HCT116 (cell line): ENCODE measurements at regions not wholly inside any gene's neighbourhood (a gene's known extent, or its start where the extent isn't known, plus 50 kb on each side); places are given as distances from the start of the nearest gene placed in this dataset.

Experiments used
- ATAC-seq: fragments of 200-7000 bp; cut with Tn5 transposase; 2 replicates; pipeline ENCODE4 v1.9.1; 2020; ENCODE audit warnings: mild to moderate bottlenecking, moderate library complexity
- BruUV-seq: library from RNA; stranded (reverse); fragments of 400-500 nt; replicated peaks from 2 replicates; lab custom pipeline; 2021; lab: Mats Ljungman, UMichigan
- CTCF ChIA-PET: fragments of 300-600 bp; sonication (Branson Sonifier 250); formaldehyde crosslinking; loops from one replicate; lab custom pipeline; 2021; ENCODE audit warnings: antibody characterized with exemption; lab: Charles Lee
- POLR2A ChIA-PET: fragments of 300-600, 350-600 bp; sonication (Branson Sonifier 250); formaldehyde crosslinking; loops from one replicate; lab custom pipeline; 2021; ENCODE audit warnings: antibody characterized with exemption; lab: Charles Lee
- RAD21 ChIA-PET, 2 experiments: fragments of 300-600 bp; sonication (Branson Sonifier 250); formaldehyde crosslinking; loops; one replicate each; lab custom pipeline; 2023; ENCODE audit warnings: low total read pairs in 2 of 2; ENCODE audit not compliant: uncharacterized antibody in 2 of 2, unreplicated experiment in 2 of 2, low non-redundant PET in 1 of 2; lab: Charles Lee
- DNase-seq: peaks from one replicate; pipeline ENCODE4 v3.0.0-alpha.2; 2010; ENCODE audit warnings: low read depth, low spot score
- H2AFZ ChIP-seq: fragments of 200-600 bp; shearing (Covaris generic), sonication (generic); 2 replicates; pipeline ENCODE4 v1.6.1; 2017; ENCODE audit warnings: low read depth, mixed run types, mixed read lengths, antibody characterized with exemption, low read length; ENCODE audit not compliant: poor library complexity, severe bottlenecking
- H3K27ac ChIP-seq: 2 replicates; pipeline ENCODE4 v1.5.1; 2012; ENCODE audit warnings: low read depth, low read length
- H3K27me3 ChIP-seq: fragments of 200-600 bp; sonication (generic); 2 replicates; pipeline ENCODE4 v1.6.1; 2016; ENCODE audit warnings: mixed run types, low read length, mixed read lengths; ENCODE audit not compliant: insufficient read depth
- H3K36me3 ChIP-seq, 2 experiments: fragments of 200-500 bp in 1 of 2; fragments of 200-600 bp in 1 of 2; sonication (Bioruptor generic) in 1 of 2; sonication (generic) in 1 of 2; 2 replicates each; pipeline versions ENCODE4 v1.5.1 to v1.6.1; 2014 to 2016; ENCODE audit warnings: low read length in 2 of 2, inconsistent platforms in 1 of 2, mixed read lengths in 1 of 2, mixed run types in 1 of 2; ENCODE audit not compliant: insufficient read depth in 2 of 2, control insufficient read depth in 1 of 2
- H3K4me1 ChIP-seq, 2 experiments: fragments of 200-600 bp in 1 of 2; sonication (generic) in 1 of 2; 2 replicates each; pipeline versions ENCODE4 v1.5.1 to v1.6.1; 2012 to 2017; ENCODE audit warnings: low read length in 2 of 2, inconsistent platforms in 1 of 2, mild to moderate bottlenecking in 1 of 2, mixed read lengths in 1 of 2, mixed run types in 1 of 2, moderate library complexity in 1 of 2; ENCODE audit not compliant: insufficient read depth in 2 of 2, control insufficient read depth in 1 of 2
- H3K4me2 ChIP-seq: fragments of 200-600 bp; sonication (generic); 2 replicates; pipeline ENCODE4 v1.6.1; 2017; ENCODE audit warnings: mixed run types, low read length, mixed read lengths
- H3K4me3 ChIP-seq, 2 experiments: fragments of 200-600 bp in 1 of 2; sonication (generic) in 1 of 2; replicated peaks in 1 of 2; 2 replicates each; pipeline ENCODE4 v1.5.1; 2011 to 2016; ENCODE audit warnings: low read length in 2 of 2, control low read depth in 1 of 2, low read depth in 1 of 2, mild to moderate bottlenecking in 1 of 2, mixed read lengths in 1 of 2, mixed run types in 1 of 2
- H3K79me2 ChIP-seq: fragments of 200-600 bp; sonication (generic); 2 replicates; pipeline ENCODE4 v1.6.1; 2017; ENCODE audit warnings: mild to moderate bottlenecking, mixed run types, low read length, moderate library complexity, mixed read lengths; ENCODE audit not compliant: insufficient read depth
- H3K9ac ChIP-seq: fragments of 200-600 bp; sonication (generic); 2 replicates; pipeline ENCODE4 v1.6.1; 2016; ENCODE audit warnings: low read length, mixed read lengths
- H3K9me2 ChIP-seq: fragments of 200-600 bp; sonication (generic), shearing (Covaris generic); 2 replicates; pipeline ENCODE4 v1.6.1; 2017; ENCODE audit warnings: mixed run types, mild to moderate bottlenecking, moderate library complexity; ENCODE audit not compliant: insufficient read depth
- H3K9me3 ChIP-seq, 2 experiments: fragments of 200-500 bp in 1 of 2; fragments of 200-600 bp in 1 of 2; sonication (Bioruptor generic) in 1 of 2; sonication (generic) in 1 of 2; 2 replicates each; pipeline ENCODE4 v1.6.1; 2014 to 2017; ENCODE audit warnings: low read length in 2 of 2, mixed read lengths in 2 of 2, inconsistent platforms in 1 of 2, low read depth in 1 of 2, mild to moderate bottlenecking in 1 of 2, mixed run types in 1 of 2, moderate library complexity in 1 of 2; ENCODE audit not compliant: control insufficient read depth in 1 of 2, insufficient read depth in 1 of 2
- H4K20me1 ChIP-seq: fragments of 200-600 bp; sonication (generic), shearing (Covaris generic); 2 replicates; pipeline ENCODE4 v1.6.1; 2017; ENCODE audit warnings: mixed run types, mild to moderate bottlenecking, moderate library complexity; ENCODE audit not compliant: insufficient read depth
- CEBPB ChIP-seq: IDR thresholded peaks from 2 replicates; pipeline ENCODE4 v1.6.1; 2012; ENCODE audit warnings: low read depth
- EGR1 ChIP-seq: IDR thresholded peaks from 2 replicates; pipeline ENCODE4 v1.6.1; 2012; ENCODE audit warnings: low read depth
- EZH2 ChIP-seq: fragments of 200-600 bp; sonication (generic); IDR thresholded peaks from 2 replicates; pipeline ENCODE4 v1.6.1; 2017; ENCODE audit warnings: antibody characterized with exemption, mixed run types
- EZH2phosphoT487 ChIP-seq: fragments of 200-600 bp; IDR thresholded peaks from 2 replicates; pipeline ENCODE4 v1.6.1; 2018; ENCODE audit warnings: antibody characterized with exemption, borderline replicate concordance
- FOSL1 ChIP-seq: IDR thresholded peaks from 2 replicates; pipeline ENCODE4 v1.6.1; 2012; ENCODE audit warnings: low read depth
- JUND ChIP-seq: IDR thresholded peaks from 2 replicates; pipeline ENCODE4 v1.6.1; 2012
- RAD21 ChIP-seq: IDR thresholded peaks from 2 replicates; pipeline ENCODE4 v1.6.1; 2012; ENCODE audit warnings: low read depth, mild to moderate bottlenecking
- TCF7L2 ChIP-seq: IDR thresholded peaks from 2 replicates; pipeline ENCODE4 v1.7.0; 2011; ENCODE audit warnings: borderline replicate concordance, inconsistent platforms; ENCODE audit not compliant: insufficient read depth, insufficient read length; ENCODE audit errors: extremely low read depth
- ZFX ChIP-seq: fragments of 450-650 bp; IDR thresholded peaks from 2 replicates; pipeline ENCODE4 v1.6.1; 2017
- ZNF274 ChIP-seq: fragments of 200-500 bp; sonication (Bioruptor generic); IDR thresholded peaks from 2 replicates; pipeline ENCODE4 v1.6.1; 2014; ENCODE audit warnings: mild to moderate bottlenecking, low read depth, low read length, inconsistent platforms
- intact Hi-C: fragments of 100-400 bp; cut with micrococcal nuclease; formaldehyde crosslinking; loops from 2 replicates; pipeline ENCODE4 v1.10.0; 2022
- TF ChIP-seq, protein P1 (sequence below): IDR thresholded peaks from 2 replicates; pipeline ENCODE4 v1.6.1; 2012

DNA sequence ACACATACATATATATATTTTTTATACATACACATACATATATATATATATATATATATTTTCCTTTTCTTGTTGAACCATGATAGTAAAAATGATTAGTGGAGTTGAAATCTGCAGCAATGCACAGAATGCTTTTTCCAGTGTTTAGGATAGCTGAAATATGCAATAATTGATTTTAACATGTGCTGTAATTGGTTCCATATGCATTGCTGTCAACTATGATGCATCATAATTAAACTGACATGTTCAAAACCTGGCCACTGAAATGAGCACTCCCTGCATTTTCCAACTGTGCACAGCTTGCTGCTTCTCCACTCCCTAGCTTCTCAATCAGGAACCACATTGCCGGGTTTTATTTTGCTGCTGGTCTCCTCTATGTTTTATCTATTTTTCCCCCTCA is 358.3 kb downstream of the PAX1 start:
- no peak overlapping the region for H3K27ac ChIP-seq
- no TSS peak for BruUV-seq
- no peaks in the 10 kb centered on the region for H3K9me2 ChIP-seq
- intact Hi-C loops: no loop called here
- POLR2A ChIA-PET: no interaction called here
- TF ChIP-seq RAD21 (no peak), EGR1 (no peak)
- H3K9me3 ChIP-seq: peaks cover 6 to 21% of the 10 kb centered on the region in 2 experiments; a peak in 2 of 4 replicates
- ATAC-seq (no peak), DNase-seq (no peak)
- no peak overlapping the region for H2AFZ ChIP-seq
- no peaks in the 10 kb centered on the region for H3K79me2 ChIP-seq
- H3K9ac ChIP-seq: no peak overlapping the region
- no peaks in the 10 kb centered on the region for H3K36me3 ChIP-seq
- RAD21 ChIA-PET: no interaction called here
- H3K4me1 ChIP-seq: no peaks in the 10 kb centered on the region
- no peaks in the 10 kb centered on the region for H4K20me1 ChIP-seq
- H3K27me3 ChIP-seq: no peaks in the 10 kb centered on the region
- no peak overlapping the region for H3K4me2 ChIP-seq
- CTCF ChIA-PET: no interaction called here
- H3K4me3 ChIP-seq: no peak overlapping the region

DNA sequence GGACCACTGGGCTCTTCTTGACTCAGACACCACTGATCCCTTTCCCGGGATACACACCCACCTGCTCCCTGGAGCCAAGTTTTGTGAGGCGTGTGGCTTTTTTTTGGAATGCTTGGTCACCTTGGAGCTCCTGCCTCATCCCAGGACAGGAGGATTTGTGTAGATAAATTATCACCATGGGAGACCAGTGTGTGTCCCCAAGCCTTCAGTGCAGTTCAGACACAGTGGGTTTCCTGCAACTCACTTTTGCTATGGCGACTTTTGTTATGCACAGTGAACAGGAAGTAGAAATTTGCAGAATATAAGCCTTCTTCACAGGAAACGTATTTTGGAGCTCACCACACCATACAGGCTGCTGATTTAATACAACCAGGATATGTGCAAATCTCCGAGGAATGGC is 357.4 kb downstream of the PAX1 start:
- H3K4me3 ChIP-seq: no peak overlapping the region
- no peaks in the 10 kb centered on the region for H3K27me3 ChIP-seq
- no peaks in the 10 kb centered on the region for H3K79me2 ChIP-seq
- no TSS peak for BruUV-seq
- no peak overlapping the region for H3K9ac ChIP-seq
- no peaks in the 10 kb centered on the region for H4K20me1 ChIP-seq
- DNase-seq: no peak
- TF ChIP-seq ZFX (no peak), JUND (no peak), FOSL1 (no peak), EGR1 (no peak), CEBPB (no peak), TCF7L2 (no peak), EZH2phosphoT487 (no peak), ZNF274 (no peak), EZH2 (no peak)
- TF ChIP-seq, protein P1, sequence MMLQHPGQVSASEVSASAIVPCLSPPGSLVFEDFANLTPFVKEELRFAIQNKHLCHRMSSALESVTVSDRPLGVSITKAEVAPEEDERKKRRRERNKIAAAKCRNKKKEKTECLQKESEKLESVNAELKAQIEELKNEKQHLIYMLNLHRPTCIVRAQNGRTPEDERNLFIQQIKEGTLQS: no peak
- no peaks in the 10 kb centered on the region for H3K36me3 ChIP-seq
- H3K4me2 ChIP-seq: no peak overlapping the region
- ChIA-PET RAD21 (no interaction called here), POLR2A (no interaction called here), CTCF (no interaction called here)
- intact Hi-C loops: no loop called here
- H3K27ac ChIP-seq: no peak overlapping the region
- no peak overlapping the region for H2AFZ ChIP-seq
- no peak for ATAC-seq
- H3K4me1 ChIP-seq: no peaks in the 10 kb centered on the region
- H3K9me3 ChIP-seq: peaks cover 9 to 28% of the 10 kb centered on the region in 2 experiments; a peak in 2 of 4 replicates
- no peaks in the 10 kb centered on the region for H3K9me2 ChIP-seq
